ENCODE measurements at regions not wholly inside any gene's neighbourhood (a gene's known extent, or its start where the extent isn't known, plus 50 kb on each side); places are given as distances from the start of the nearest gene placed in this dataset.

- Histone ChIP-seq H3K4me1 (no peaks in the 10 kb centered on the region), H3K27ac (no peak overlapping the region), H3K4me3 (no peak overlapping the region), H3K36me3 (no peaks in the 10 kb centered on the region), H3K9me3 (no peaks in the 10 kb centered on the region), H3K27me3 (no peaks in the 10 kb centered on the region)
- no peak for TF ChIP-seq CTCF (IDR thresholded peaks at IDR 0.05)
- TF ChIP-seq POLR2A (IDR thresholded peaks at IDR 0.05), result no peak
- 46 to 54% methylated on average over 3 of the region's 3 CpGs for WGBS, 2 donors
- intact Hi-C loops (cut with DNase I), result no loop called here
- DNase-seq, result no peak
These were observed 379.1 kb downstream of the INHBA start for GRCh38 chr7:41323806-41324205.

GRCh38 chr7:41319581-41319980 lies 383.3 kb downstream of the INHBA start:
- WGBS, 2 donors, result 60 to 86% methylated on average over 1 of the region's 1 CpG
- TF ChIP-seq POLR2A (IDR thresholded peaks at IDR 0.05), result no peak
- no peak for TF ChIP-seq CTCF (IDR thresholded peaks at IDR 0.05)

GRCh38 chr7:41316410-41316809 lies 386.5 kb downstream of the INHBA start:
- Histone ChIP-seq H3K27me3 (no peaks in the 10 kb centered on the region), H3K36me3 (no peaks in the 10 kb centered on the region), H3K4me3 (no peak overlapping the region), H3K9me3 (no peaks in the 10 kb centered on the region), H3K27ac (no peak overlapping the region), H3K4me1 (no peaks in the 10 kb centered on the region)
- no peak for DNase-seq
- no peak for TF ChIP-seq POLR2A (IDR thresholded peaks at IDR 0.05)
- no peak for TF ChIP-seq CTCF (IDR thresholded peaks at IDR 0.05)
- WGBS, 2 donors, result 44 to 54% methylated on average over 6 of the region's 6 CpGs
- intact Hi-C loops (cut with DNase I), result no loop called here

More at GRCh38 chr7:41319581-41319980, 383.3 kb downstream of the INHBA start:
- no peak for DNase-seq
- Histone ChIP-seq H3K36me3 (no peaks in the 10 kb centered on the region), H3K4me3 (no peak overlapping the region), H3K27me3 (no peaks in the 10 kb centered on the region), H3K27ac (no peak overlapping the region), H3K4me1 (no peaks in the 10 kb centered on the region), H3K9me3 (no peaks in the 10 kb centered on the region)
- intact Hi-C loops (cut with DNase I), result no loop called here

- H3K27me3 ChIP-seq, result no peaks in the 10 kb centered on the region
- H3K4me3 ChIP-seq, result no peak overlapping the region
- TF ChIP-seq CTCF (IDR thresholded peaks at IDR 0.05), result no peak
- no peak for TF ChIP-seq POLR2A (IDR thresholded peaks at IDR 0.05)
- no peaks in the 10 kb centered on the region for H3K4me1 ChIP-seq
- H3K36me3 ChIP-seq, result no peaks in the 10 kb centered on the region
- H3K9me3 ChIP-seq, result no peaks in the 10 kb centered on the region
- no peak for DNase-seq
- 64 to 87% methylated on average over 3 to 4 of the region's 4 CpGs for WGBS, 2 donors
- intact Hi-C loops (cut with DNase I), result no loop called here
- H3K27ac ChIP-seq, result no peak overlapping the region
These were observed 387.1 kb downstream of the INHBA start for GRCh38 chr7:41315764-41316163.

GRCh38 chr7:41313171-41313570 lies 389.7 kb downstream of the INHBA start:
- DNase-seq, result no peak
- Histone ChIP-seq H3K4me3 (no peak overlapping the region), H3K27me3 (no peaks in the 10 kb centered on the region), H3K9me3 (no peaks in the 10 kb centered on the region), H3K27ac (no peak overlapping the region), H3K36me3 (no peaks in the 10 kb centered on the region), H3K4me1 (no peaks in the 10 kb centered on the region)
- WGBS, 2 donors, result 81 to 100% methylated on average over 1 of the region's 1 CpG
- no peak for TF ChIP-seq CTCF (IDR thresholded peaks at IDR 0.05)
- intact Hi-C loops (cut with DNase I), result no loop called here
